ENCODE measurements at regions not wholly inside any gene's neighbourhood (a gene's known extent, or its start where the extent isn't known, plus 50 kb on each side); places are given as distances from the start of the nearest gene placed in this dataset.
"Not testable (repeated sequence)": the region's sequence is repeated elsewhere in the genome, so short reads cannot be mapped to it uniquely, and the experiment has no call there.

DNA sequence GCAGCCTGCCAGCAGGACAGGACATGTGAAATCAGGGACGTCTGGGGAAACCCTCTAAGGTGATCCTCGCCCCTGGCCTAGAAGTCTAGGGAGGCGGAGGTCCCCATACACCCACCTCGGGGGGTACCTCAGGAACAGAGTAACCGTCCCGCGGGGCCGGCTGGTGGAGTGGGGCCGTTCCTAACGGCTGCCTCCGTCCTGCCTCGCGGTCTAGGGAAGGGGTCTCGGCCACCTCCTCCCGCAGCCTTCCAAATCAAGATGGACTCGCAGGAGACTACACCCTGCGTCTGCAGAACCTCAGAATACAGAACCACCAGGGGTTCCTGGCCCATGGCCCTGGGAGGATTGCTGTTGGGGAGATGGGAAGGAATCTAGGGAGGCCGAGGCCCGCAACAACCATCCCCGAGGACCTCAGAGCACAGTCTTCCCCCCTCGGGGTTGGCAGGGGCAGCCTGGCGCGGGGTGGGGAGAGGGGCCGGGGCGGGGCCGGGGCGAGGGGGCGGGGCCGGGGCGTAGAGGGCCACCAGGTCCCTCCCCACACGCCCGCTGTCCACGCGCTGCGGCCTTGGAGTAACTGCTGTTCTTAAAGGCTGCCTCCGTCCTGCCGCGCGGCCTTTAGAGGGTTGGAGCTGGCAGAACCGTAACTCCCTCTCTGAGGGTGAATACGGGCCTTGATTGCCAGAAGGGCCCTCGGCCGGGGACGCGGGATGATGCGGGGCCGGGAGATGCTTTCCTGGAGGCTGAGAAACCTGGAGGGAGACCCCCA is 89.0 kb upstream of the MLN start:
- DNase-seq = no peak

DNA sequence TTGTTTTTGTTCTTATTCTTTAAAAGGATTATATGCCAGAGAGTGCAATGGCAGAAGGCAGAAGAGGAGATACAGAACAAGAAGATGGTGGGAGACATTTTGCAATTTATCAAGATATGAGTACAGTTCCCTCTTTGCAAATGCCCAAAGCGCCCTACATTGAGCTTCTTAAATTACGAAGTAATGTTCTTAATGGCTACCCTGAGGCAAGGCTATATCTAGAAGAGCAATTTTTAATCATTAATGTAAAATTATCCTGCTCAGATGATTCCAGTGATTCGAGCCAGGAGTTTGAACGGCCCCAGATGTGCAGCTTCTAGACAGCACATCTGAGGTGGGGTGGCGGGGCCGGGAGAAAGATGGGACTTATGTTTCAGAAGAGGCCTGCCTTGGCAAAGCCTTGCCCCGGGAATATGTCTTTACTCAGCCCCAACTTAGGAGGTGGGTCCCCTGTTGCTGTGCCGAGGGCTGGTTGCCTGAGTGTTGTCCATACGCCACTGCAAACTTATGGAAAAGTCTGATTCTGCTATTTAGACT is 84.9 kb upstream of the MLN start:
- DNase-seq = no peak

DNA sequence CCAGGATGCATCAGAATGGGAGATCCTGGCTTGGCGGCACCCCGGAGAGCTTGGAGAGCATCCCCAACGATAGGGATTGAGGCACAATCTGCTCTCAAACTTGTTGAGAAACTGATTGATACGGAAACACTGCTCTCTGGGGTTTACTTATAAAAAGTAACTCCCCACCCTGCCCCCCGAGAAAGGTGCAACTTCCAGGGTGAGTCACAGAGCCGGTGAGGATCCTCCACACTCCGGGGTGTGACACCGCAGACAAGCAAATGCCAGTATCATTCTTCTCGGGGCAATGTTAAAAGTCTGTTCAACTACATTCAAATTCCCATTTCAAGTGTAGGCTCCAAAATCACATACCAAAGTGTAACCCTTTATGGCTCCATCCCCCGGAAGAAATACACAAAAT is 84.4 kb upstream of the MLN start:
- no peak for DNase-seq

DNA sequence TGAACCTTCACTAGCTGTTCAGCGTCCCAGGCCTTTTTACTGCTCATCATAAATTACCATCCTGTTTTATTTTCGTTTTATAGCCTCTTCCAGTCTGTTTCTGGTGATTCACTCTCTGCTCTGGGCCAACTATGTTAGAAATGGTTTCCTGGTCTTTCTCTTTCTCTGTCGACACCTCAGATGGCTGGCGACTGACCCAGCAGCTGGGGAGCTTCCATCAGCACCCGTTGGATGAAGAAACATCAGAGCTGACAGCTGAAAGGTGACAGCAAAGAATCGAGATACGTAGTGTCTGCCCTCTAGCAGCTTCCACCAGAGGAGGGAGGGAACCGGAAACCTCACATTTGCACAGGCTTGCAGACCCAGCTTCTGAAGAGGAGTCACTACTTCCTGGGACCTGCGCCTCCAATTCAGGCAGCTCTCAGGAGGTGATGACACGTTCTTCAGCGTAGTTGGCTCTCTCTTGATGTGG is 82.9 kb upstream of the MLN start:
- DNase-seq = no peak

DNA sequence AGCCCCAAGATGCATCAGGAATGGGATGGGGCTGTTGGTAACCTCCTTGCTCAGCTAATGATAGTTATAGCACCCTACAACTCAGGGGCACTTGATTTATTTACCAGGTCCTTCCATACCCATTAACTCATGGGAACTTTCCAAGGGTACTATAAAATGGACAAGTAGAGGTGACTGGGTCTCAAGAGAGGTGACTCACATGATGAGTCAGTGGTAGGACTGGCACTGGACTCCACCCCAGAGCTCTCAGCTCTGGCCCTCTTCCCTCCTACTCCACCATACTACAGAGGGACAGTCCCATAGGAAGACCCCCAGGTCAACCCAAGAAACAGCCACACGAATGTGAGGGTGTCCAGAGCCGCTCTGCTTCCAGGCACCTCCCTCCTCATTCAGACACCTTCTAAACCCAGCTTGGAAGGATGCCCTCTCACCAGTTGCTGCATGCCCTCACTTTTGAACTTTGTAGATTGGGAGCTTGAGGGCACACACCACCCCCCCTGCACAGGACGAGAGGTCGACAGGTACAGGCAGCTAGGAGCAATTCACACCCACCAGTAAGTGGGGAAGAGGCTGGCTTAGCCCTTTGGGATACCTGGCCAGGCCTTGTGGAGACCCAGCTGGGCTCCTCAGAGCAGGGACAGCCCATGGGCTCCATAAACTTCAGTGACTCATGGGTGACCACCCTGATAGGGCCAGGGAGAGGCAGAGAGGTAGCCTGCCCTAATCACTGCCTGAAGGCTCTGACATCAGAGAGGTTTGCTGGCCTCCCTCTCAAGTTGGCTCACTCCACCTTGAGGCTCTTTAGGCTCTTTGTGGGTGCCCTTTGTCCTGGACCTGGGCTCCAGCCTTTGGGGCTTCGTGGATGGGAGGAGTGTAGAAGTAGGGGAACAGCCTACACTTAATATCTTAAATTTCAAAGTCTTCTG is 81.6 kb upstream of the MLN start:
- DNase-seq = no peak

DNA sequence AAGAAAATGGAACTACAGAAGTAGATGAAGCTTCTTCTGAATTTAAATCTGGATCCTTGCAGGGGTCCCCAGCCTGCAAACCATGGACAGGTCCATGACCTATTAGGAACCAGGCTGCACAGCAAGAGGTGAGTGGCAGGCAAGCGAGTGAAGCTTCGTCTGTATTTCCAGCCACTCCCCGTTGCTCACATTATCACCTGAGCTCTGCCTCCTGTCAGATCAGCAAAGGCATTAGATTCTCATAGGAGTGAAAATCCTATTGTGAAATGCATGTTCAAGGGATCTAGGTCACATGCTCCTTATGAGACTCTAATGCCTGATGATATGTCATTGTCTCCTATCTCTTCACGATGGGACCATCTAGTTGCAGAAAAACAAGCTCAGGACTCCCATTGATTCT is 79.8 kb upstream of the MLN start:
- DNase-seq = not testable (repeated sequence)

DNA sequence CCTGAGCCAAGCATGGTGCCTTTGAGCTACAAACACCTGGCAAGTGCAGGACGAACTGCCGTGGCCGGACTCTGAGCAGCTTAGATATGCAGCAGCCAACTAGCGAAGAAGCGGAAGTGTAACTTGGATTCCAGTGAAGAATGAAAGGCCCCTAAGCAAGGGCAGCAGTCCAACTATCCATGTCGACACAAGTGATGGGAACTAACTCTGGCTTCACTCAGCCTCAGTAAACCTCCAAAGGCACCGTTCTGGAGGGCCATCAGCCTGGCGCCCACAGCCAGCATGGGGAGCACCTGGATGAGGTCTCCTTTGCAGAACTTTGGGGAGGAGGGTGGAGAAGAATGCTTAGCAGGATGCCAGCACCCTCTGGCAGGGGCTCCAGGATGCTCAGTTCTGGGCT is 78.4 kb upstream of the MLN start:
- no peak for DNase-seq

DNA sequence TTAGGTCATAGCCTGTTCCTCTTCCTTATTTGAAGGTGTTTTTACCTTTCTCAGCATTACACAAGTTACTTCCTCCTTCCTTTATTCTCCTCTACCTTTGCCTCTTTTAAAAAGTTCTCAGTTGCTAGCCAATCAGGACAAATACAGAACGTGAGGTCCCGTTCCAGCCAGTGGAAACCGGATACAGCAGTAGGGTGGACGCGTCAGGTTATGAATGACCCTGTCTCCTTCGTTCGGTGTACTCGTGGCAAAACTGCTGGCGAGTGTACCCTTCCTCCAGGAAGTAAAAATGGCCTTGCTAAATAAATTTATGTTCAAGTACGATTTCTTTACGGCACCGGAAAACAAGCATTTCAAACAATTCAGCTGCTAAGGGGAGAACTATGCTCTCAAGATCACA is 77.0 kb upstream of the MLN start:
- DNase-seq = no peak

DNA sequence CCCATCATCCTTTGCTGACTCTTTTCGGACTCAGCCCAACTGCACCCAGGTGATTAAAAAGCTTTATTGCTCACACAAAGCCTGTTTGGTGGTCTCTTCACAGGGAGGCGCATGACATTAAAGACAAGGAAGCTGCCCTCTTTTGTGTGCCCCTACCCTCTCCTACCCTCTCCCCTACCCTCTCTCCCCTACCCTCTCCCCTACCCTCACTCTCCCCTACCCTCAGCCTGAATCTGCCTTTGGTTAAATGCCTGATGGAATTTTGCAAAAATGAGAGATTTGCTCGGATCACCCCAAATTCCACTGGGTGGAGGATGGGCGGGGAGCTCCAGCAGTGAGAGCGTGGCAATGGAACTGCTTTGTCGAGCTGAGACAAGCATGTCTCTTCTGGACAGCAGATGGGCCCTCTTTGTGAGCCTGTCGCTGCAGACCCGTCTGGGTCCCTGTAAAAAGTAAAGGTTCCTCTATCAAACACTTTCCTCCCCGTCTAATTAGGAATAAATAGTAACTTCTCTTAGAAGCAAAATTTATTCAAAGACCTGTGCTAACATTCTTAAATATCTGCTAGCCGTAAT is 76.4 kb upstream of the MLN start:
- no peak for DNase-seq

DNA sequence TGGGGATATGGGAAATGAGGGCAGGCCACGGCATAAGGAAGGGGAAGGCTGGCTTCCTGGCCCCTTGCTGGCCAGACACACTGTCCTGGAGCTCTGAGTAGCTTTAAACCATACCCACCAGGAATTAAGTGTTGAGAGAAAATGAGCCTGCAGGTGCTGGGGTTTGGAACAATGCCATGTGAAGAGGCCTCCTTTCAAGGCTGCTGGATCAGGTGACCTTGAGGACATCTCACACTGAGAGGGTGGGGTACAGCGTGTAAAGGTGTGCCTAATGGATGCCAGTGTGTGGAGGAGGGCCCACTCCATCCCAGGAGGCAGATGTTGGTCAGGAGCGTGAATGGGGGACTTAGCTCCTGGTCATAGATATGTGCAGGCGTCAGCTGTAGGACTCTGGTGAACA is 74.8 kb upstream of the MLN start:
- peak; percentile 70 for DNase-seq

DNA sequence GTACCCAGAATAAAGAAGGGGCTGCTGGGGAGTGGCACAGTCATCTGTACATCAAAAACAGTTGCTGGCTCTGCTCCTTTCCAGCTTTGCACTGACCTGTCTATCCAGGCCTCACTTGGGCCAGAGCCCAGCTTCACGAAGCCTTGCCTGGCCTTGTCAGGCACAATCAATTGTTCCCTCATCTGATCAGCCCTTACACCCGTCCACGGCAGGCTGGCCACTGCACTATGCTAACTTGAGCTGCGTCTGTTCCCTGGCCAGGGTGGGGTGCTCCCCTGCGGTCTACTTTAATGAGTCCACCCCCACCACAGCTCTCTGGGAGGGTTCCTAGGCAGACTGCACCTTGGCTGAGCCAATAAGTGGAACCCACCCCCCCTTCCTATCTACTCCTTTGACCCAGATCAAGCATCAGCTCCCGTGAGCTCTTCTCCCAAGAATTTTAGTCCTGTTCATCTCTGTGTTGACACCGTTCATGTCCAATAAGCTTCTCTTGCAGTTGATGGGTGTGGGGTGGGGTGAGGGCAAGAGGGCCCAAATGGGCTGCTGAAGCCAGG is 74.3 kb upstream of the MLN start:
- no peak for DNase-seq

DNA sequence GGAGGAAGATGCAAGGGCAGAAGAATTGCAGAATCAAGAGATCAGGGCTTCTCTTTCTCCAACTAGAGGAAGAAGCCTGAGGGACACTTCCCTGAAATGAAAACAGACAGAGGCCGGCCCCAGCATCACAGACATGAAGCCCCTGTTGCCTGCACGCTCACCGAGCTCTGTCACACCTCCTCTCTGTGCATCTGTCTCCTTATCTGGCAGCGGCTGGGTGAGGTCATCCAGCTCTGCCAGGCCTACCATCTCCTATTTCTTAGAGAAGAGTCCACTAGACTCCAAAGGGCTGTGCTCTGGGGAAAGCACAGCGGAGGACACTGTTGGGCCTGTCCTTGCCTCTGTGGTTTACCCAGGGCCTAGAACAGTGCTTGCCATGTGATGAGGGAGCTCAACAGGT is 71.9 kb upstream of the MLN start:
- DNase-seq = no peak

DNA sequence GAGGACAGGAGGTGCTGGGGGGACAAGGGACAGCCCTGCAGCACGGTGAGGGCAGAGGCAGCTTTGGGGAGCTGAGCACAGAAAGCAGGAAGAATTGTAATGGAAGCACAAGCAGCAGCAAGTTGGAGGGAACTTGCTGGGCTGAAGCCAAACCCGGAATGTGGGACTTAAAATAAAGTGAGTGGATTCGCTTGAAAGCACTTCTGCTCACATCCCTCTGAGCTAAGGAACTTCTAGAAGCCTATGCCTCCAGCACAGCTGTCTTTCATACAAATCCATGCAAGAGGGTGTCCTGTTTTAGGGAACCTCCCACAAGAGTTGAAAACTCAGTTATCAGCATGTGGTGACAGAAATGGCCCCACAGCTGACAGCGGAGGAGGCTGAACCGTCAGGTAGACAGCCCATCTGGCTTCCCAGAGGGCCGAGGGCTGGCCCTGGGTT is 71.4 kb upstream of the MLN start:
- DNase-seq = no peak

DNA sequence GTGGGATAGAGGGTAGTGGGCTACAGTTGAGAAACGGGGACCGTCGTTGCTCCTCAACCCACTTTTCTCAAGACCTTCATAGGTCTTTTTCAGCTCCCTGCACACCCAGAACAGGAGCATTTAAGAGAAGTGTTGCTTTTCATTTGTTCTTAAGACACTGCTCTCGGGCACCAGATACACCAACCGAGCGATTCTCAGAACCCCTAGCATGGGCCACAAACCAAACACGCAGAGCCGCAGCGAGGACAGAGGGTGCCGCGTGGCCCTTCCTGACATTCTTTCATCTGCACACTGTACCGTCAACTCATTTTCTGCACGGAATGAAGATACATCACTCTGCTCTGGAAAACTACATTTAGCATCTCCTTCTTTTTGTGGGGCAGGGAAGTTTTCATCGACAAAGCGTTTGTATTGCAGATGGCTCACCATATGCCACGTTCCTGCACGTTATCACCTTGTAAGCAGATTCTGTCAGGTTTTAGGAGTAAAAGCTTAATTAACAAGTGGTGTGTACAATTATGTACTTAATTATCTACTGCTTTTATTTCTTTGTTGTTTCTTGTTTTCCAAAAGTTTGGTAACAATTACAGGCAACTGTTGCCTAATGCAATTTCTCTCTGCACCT is 70.4 kb upstream of the MLN start:
- no peak for DNase-seq

DNA sequence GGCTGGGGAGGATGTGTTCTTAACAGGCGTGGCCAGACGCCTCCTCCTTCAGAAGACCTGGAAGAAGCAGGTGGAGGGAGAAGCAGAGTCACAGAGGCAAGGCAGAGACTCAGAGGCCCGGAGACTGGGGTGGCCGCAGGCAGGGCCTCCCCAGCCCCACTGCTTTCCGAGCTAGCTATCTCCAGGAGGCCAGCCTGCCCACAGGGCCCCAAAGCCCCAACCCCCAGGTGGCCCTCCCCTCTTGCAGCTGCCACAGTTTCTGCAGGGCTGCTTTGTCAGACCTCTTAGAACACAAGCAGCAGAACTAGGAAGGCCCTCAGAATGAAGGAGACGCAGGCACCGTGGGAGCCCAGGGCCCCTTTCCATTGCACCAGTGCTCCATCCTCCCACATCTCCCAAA is 69.0 kb upstream of the MLN start:
- DNase-seq = no peak

DNA sequence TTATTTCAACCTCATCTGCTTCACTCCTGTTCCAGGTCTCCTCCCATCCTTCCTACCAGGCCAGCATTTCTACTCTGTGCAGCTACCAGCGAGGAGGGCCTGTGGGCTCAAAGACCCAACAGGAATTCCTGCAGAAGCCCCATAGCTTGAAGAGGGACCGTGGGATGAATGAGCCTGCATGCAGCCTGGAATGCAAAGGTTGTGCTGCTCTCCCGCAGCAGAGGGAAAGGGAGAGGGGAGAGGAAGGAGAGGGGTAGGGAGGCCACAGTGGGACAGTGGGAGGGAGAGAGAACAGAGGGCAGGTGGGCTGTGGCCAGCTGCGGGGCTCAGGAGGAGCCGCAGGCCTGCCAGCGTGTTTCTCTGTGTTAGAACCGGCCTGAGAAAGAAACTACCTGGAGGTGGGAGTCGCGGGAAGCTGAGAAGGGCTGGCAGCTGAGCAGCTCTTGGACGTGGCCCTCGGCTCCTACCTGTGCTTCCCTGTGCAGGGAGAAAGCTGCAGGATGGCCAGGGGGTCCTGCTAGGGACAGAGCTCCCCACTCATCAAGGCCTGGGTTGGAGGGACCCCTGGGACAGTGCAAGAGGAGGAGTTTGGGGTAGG is 66.1 kb upstream of the MLN start:
- DNase-seq = no peak

DNA sequence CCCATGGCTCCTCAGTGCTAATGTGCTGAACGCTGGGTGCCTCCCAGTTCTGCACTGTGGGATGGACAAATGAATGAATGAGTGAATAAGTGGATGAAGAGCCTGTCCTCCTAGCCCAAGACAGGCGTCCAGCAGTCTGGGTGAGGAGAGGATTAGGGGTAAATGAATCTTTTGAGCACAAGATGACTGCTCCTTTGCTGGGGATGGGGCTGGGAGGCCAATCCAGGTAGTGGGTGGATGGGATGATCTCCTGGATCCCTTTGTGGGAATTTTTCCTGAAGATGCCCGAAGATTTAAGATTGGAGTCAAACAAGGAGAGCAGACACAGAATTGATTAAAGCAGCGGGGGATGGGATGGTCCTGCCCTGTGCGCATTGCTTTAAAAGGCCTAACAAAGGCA is 65.3 kb upstream of the MLN start:
- DNase-seq = no peak

DNA sequence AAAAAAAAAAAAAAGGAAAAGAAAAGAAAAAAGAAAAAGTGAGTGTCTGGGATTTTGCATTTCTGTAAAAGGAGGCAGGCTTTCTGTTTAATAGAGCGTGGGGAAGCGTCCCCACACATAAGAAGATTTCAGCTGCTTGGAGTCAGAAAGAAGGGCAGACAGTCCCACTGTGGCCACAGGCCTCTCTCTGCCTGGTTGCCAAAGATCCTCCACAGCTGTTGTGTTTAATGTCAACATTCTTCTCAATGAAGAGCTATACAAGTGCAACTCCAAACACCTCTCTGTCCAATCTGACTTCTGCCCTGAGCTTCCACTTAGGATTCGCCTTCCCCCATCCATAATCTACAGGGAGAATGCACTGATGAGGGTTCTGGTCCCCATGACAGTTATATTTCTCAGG is 64.3 kb upstream of the MLN start:
- no peak for DNase-seq

DNA sequence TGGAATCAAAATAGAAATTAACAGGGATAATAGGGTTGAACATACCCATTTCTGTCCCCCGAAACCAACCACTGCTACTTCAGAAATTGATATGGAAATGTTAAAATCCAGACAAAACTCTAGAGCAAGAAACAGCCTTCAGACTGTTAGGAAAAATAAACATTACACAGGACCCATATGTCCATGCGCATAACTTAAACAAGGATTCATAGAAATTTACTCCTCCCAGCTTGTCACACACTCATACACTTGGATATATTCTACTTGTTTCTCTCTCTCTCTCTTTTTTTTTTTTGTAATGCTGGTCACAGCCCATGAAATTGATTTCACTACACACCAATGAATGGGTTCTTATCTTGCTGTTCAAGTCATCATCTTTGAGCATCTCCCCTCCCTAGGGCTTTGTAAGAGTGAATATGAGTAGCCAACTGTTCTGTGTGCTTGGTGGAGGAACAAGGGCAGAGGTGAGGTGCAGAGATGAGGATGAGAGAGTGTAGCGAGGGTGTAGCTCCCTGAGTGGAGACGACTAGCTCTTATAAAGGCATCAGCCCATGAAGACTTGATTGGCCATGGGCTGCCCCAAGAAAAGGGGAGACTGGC is 61.8 kb upstream of the MLN start:
- DNase-seq = no peak

DNA sequence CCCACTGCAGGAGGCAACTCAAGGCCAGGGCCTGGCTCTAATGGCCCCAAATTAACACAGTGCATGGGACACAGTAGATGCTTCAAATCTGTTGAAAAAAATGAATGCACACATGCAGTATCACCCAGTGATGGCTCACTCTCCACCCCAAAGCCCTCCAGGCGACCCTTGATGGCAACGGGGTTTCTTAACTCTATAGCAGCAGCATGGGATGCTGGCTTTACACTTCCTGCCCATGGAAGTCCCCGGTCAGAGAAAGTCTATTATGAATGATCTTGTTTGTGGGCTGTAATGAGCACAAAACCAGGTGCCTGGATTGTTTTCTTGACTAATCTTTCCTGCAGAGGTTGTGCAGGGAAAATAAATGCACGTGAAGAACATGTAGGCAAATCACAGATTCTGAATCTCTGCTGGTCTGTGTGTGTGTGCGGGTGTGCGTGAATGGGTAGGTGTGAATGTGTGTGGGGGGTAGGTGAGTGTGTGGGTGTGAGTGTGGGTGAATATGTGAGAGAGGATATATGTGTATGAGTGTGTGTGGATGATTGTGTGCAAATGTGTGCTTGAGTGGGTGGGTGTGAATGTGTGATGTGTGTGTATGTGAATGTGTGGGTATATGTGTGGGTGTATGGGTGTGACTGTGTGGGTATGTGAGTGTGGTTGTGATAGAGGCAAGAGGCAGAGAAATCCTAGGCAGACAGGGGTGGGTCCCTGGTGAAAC is 60.1 kb upstream of the MLN start:
- no peak for DNase-seq

DNA sequence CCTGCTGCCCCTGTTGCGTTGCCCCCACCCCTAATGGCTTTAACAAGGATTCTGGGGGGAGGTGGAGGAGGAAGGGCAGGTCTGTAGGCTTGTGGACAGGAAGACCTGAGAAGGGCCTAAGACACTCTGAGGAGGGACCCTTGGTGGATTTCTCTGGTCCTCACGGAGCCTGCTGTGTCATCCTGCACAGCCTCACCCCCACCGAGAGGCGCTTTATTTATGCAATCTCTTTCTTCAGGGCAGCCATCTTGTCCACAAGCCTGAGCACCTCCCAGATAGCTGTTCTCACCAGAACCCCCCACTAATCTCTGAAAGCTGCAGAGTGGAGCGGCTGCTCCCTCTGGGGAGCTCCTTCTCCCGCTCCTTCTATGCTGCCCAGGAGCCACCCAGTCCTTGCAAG is 59.3 kb upstream of the MLN start:
- no peak for DNase-seq

All from NCI-H1436 (cell line).